ENCODE measurements at regions not wholly inside any gene's neighbourhood (a gene's known extent, or its start where the extent isn't known, plus 50 kb on each side); places are given as distances from the start of the nearest gene placed in this dataset.

GRCh38 chr5:68398146-68398812 lies 182.7 kb downstream of the PIK3R1 start:
- TF ChIP-seq ZFX (IDR thresholded peaks at IDR 0.05) (no peak), CTCF (conservative IDR thresholded peaks at IDR 0.05) (no peak)
- H3K27ac ChIP-seq, result no peak overlapping the region

- no peak overlapping the region for H3K27ac ChIP-seq
- TF ChIP-seq ZFX (IDR thresholded peaks at IDR 0.05) (no peak), CTCF (conservative IDR thresholded peaks at IDR 0.05) (no peak)
Observed at GRCh38 chr5:68403301-68403700, 187.7 kb downstream of the PIK3R1 start.

- H3K27ac ChIP-seq, result no peak overlapping the region
- TF ChIP-seq CTCF (conservative IDR thresholded peaks at IDR 0.05), result no peak
- no peak for TF ChIP-seq ZFX (IDR thresholded peaks at IDR 0.05)
Observed at GRCh38 chr5:68404246-68404645, 188.7 kb downstream of the PIK3R1 start.

- H3K27ac ChIP-seq, result no peak overlapping the region
- no peak for TF ChIP-seq ZFX (IDR thresholded peaks at IDR 0.05)
- no peak for TF ChIP-seq CTCF (conservative IDR thresholded peaks at IDR 0.05)
Observed at GRCh38 chr5:68405026-68405684, 189.6 kb downstream of the PIK3R1 start.

- TF ChIP-seq CTCF (conservative IDR thresholded peaks at IDR 0.05), result no peak
- no peak for TF ChIP-seq ZFX (IDR thresholded peaks at IDR 0.05)
- peak overlapping the region; percentile 36; the same call in 1 of the 2 replicates for H3K27ac ChIP-seq
Observed at GRCh38 chr5:68405784-68406743, 190.5 kb downstream of the PIK3R1 start.

GRCh38 chr5:68406767-68407241 lies 191.2 kb downstream of the PIK3R1 start:
- H3K27ac ChIP-seq, result peak overlapping the region; percentile 36; the same call in 1 of the 2 replicates
- TF ChIP-seq CTCF (conservative IDR thresholded peaks at IDR 0.05) (no peak), ZFX (IDR thresholded peaks at IDR 0.05) (no peak)
